Calu3 (cell line): ENCODE measurements at regions not wholly inside any gene's neighbourhood (a gene's known extent, or its start where the extent isn't known, plus 50 kb on each side); places are given as distances from the start of the nearest gene placed in this dataset.

Experiments
- BruUV-seq: library from RNA; stranded (reverse); fragments of 400-500 nt; replicated peaks from 2 replicates; lab custom pipeline; 2021; lab: Mats Ljungman, UMichigan
- CTCF ChIA-PET: fragments of 300-600 bp; sonication (Branson Sonifier 250); formaldehyde crosslinking; loops from one replicate; lab custom pipeline; 2022; ENCODE audit warnings: antibody characterized with exemption; lab: Charles Lee
- DNase-seq: peaks from one replicate; pipeline ENCODE4 v3.0.0; 2022
- H3K27ac Mint-ChIP-seq: one replicate; pipeline ENCODE4 v1.8.0; 2022; ENCODE audit warnings: mixed read lengths; ENCODE audit not compliant: unreplicated experiment
- H3K27me3 Mint-ChIP-seq: one replicate; pipeline ENCODE4 v1.8.0; 2022; ENCODE audit warnings: mixed read lengths; ENCODE audit not compliant: unreplicated experiment
- H3K36me3 Mint-ChIP-seq: one replicate; pipeline ENCODE4 v1.8.0; 2022; ENCODE audit warnings: mild to moderate bottlenecking, moderate library complexity, mixed read lengths; ENCODE audit not compliant: insufficient read depth, unreplicated experiment
- H3K4me1 Mint-ChIP-seq: one replicate; pipeline ENCODE4 v1.8.0; 2022; ENCODE audit warnings: mild to moderate bottlenecking, low read depth, mixed read lengths; ENCODE audit not compliant: unreplicated experiment
- H3K4me3 Mint-ChIP-seq: one replicate; pipeline ENCODE4 v1.8.0; 2022; ENCODE audit warnings: mild to moderate bottlenecking, low read depth, moderate library complexity, mixed read lengths; ENCODE audit not compliant: unreplicated experiment
- H3K9me3 Mint-ChIP-seq: one replicate; pipeline ENCODE4 v1.8.0; 2022; ENCODE audit warnings: low read depth, mixed read lengths; ENCODE audit not compliant: unreplicated experiment
- intact Hi-C: fragments of 100-400 bp; cut with micrococcal nuclease; formaldehyde crosslinking; loops from one replicate; pipeline ENCODE4 v1.10.0; 2022; ENCODE audit not compliant: unreplicated experiment
- TF ChIP-seq, protein P1 (sequence below): fragments of 200-600 bp; IDR thresholded peaks from one replicate; pipeline ENCODE4 v1.8.0; 2022; ENCODE audit warnings: antibody characterized with exemption; ENCODE audit not compliant: unreplicated experiment

DNA sequence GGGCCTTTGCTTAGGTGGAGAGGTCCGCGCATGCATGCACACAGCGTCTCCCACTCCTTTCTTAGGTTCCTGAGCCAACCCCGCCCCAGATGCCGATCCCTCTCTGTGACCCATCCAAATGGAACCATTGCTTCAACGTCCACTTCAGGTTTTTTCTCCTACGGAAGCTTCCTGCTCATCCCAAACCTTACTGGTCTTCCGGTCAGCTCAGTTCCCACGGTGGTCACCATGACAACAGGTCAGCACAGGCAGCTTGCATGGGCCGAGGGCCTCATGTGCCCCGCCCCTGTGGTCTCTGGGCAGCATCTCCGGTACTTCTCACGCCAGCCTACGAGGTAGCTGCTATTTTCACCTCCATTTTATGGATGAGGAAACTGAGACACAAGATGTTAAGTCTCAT is 163.7 kb downstream of the SOCS6 start:
- DNase-seq: no peak
- Mint-ChIP-seq H3K4me1 (no peaks in the 10 kb centered on the region), H3K27ac (no peak overlapping the region), H3K27me3 (no peaks in the 10 kb centered on the region), H3K9me3 (no peaks in the 10 kb centered on the region), H3K4me3 (no peak overlapping the region), H3K36me3 (no peaks in the 10 kb centered on the region)
- TF ChIP-seq, protein P1, sequence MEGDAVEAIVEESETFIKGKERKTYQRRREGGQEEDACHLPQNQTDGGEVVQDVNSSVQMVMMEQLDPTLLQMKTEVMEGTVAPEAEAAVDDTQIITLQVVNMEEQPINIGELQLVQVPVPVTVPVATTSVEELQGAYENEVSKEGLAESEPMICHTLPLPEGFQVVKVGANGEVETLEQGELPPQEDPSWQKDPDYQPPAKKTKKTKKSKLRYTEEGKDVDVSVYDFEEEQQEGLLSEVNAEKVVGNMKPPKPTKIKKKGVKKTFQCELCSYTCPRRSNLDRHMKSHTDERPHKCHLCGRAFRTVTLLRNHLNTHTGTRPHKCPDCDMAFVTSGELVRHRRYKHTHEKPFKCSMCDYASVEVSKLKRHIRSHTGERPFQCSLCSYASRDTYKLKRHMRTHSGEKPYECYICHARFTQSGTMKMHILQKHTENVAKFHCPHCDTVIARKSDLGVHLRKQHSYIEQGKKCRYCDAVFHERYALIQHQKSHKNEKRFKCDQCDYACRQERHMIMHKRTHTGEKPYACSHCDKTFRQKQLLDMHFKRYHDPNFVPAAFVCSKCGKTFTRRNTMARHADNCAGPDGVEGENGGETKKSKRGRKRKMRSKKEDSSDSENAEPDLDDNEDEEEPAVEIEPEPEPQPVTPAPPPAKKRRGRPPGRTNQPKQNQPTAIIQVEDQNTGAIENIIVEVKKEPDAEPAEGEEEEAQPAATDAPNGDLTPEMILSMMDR: no peak
- CTCF ChIA-PET: interaction anchor here (0.6 kb wide), 1 partner anchor 1211 kb away, joined by 3 read pairs; no protein-coding TSS in a partner anchor
- intact Hi-C loops: loop anchor here (10.0 kb wide), 1 partner anchor 1608 kb away; no protein-coding TSS in a partner anchor
- no TSS peak for BruUV-seq

DNA sequence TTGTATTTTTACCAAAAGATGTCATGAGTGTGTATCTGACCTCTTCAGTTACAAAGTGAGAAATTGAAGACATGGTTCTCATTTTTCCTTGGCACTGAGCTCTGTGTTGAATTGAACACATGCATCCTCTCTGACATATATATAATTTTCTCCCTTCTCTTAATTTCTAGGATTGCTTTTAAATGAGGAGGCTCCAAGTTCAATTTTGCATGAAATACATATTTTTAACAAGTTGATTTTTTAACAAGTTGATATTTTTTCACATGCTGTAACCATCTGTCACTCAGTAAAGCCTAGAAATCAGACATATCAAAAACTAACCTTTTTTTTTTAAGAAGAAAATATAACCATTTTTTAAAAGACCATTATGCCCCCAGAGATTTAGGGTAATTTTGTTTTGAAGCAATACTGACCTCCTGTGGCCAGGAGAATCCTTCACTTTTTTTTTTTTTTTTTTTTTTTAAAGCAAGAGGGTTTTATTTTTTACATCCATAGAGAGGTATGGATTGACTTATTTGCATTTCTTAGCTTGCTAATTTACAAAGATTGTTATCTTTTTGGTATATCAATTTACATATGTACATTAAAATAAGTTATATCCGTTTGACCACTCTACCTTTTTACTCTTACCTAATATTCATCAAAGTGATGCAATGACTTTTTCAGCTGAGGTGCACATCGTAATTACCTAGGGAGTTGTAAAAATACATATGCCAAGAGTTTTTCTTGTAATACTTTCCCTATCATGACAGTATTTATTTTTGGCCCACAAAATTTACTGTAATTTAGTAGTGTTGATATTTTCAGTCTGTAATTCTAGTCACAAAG is 161.8 kb downstream of the SOCS6 start:
- Mint-ChIP-seq H3K27ac (no peak overlapping the region), H3K4me3 (no peak overlapping the region), H3K36me3 (no peaks in the 10 kb centered on the region), H3K9me3 (no peaks in the 10 kb centered on the region), H3K27me3 (no peaks in the 10 kb centered on the region), H3K4me1 (no peaks in the 10 kb centered on the region)
- TF ChIP-seq, protein P1: peak; percentile 46
- no peak for DNase-seq
- no TSS peak for BruUV-seq
- CTCF ChIA-PET: interaction anchor here (0.6 to 1.0 kb wide), 3 partner anchors 62 to 678 kb away, joined by 3 to 4 read pairs (median 4); no protein-coding TSS in a partner anchor
- intact Hi-C loops: loop anchor here (1.0 to 10.0 kb wide), 3 partner anchors 255 to 1606 kb away; no protein-coding TSS in a partner anchor

DNA sequence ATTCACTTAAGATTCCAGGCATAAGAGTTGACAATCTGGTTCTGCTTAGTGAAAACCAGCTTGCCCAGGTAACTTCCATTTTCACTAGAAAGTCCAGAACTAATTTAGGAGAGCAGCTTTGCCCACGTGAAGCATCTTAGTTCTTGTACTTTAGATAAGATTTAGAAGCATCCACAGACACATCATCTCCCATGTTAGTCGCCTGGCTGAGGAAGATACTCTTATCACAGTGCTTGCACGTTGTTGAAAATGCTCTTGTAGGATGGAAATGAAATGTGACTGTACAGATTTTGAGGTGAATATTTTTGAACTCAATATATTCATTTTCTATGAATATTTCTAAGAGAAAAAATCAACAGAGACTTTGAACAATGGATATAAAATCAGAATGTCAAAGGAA is 159.7 kb downstream of the SOCS6 start:
- Mint-ChIP-seq H3K4me3 (no peak overlapping the region), H3K27ac (no peak overlapping the region), H3K4me1 (no peaks in the 10 kb centered on the region), H3K9me3 (peaks cover 5% of the 10 kb centered on the region), H3K27me3 (no peaks in the 10 kb centered on the region), H3K36me3 (no peaks in the 10 kb centered on the region)
- CTCF ChIA-PET: interaction anchor here (0.7 to 2.1 kb wide), 3 partner anchors 44 to 253 kb away, joined by 3 to 4 read pairs (median 4); no protein-coding TSS in a partner anchor
- intact Hi-C loops: no loop called here
- no peak for DNase-seq
- no TSS peak for BruUV-seq
- TF ChIP-seq, protein P1: no peak

DNA sequence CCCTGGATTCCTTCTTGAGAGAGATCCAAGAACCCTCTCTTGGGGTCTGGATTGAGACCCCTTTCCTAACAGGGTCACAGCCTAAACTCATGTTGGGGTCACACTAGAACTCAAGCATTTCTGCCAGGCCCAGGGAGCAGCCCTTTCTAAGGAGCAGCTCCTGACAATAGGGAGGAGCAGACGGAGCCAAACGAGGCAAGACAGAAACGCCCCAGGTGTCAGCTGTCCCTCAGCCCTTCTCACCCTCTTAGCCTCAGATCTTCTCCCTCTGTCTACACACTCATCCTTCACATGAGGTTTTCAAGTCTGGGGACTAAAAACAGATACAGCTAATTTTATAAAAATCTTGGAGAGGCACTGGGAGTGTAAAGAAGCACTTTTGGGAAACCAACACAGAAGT is 157.2 kb downstream of the SOCS6 start:
- Mint-ChIP-seq H3K4me3 (no peak overlapping the region), H3K36me3 (no peaks in the 10 kb centered on the region), H3K27ac (no peak overlapping the region), H3K9me3 (peaks cover 13% of the 10 kb centered on the region), H3K27me3 (no peaks in the 10 kb centered on the region), H3K4me1 (no peaks in the 10 kb centered on the region)
- BruUV-seq: no TSS peak
- CTCF ChIA-PET: interaction anchor here (0.6 kb wide), 1 partner anchor 282 kb away, joined by 3 read pairs; no protein-coding TSS in a partner anchor
- intact Hi-C loops: no loop called here
- TF ChIP-seq, protein P1: no peak
- DNase-seq: no peak
